ENCODE measurements at regions not wholly inside any gene's neighbourhood (a gene's known extent, or its start where the extent isn't known, plus 50 kb on each side); places are given as distances from the start of the nearest gene placed in this dataset.
A peak's percentile ranks its signal among the peaks of the same experiment; 100 is the strongest.

GRCh38 chr1:13901597-13901996, 201.6 kb downstream of the PRDM2 start:
- CTCF ChIA-PET (ENCODE audit: partially characterized antibody) = no interaction called here
- H3K27me3 Mint-ChIP-seq = peaks cover 9% of the 10 kb centered on the region in 2 donors
- Histone ChIP-seq H3K4me1 (ENCODE audit: insufficient read depth, low read length) (no peaks in the 10 kb centered on the region), H3K4me3 (ENCODE audit: low read length in 2 of 2) (no peak overlapping the region), H3K27ac (ENCODE audit: low read depth, low read length) (no peak overlapping the region), H3K27me3 (ENCODE audit: insufficient read depth, low read length) (no peaks in the 10 kb centered on the region), H3K36me3 (ENCODE audit: insufficient read depth, low read length) (no peaks in the 10 kb centered on the region), H3K9me3 (ENCODE audit: control insufficient read depth in 1 of 2, low read length in 2 of 2) (no peaks in the 10 kb centered on the region)
- intact Hi-C loops (cut with micrococcal nuclease) = no loop called here
- no peak overlapping the region for H3K4me3 Mint-ChIP-seq
- H3K4me1 Mint-ChIP-seq = no peaks in the 10 kb centered on the region
- peaks cover 0 to 7% (median under 1%) of the 10 kb centered on the region in 8 donors for H3K9me3 Mint-ChIP-seq
- no peaks in the 10 kb centered on the region for H3K36me3 Mint-ChIP-seq
- no peak overlapping the region for H3K27ac Mint-ChIP-seq
- DNase-seq = no peak
- POLR2A ChIA-PET (ENCODE audit: partially characterized antibody) = no interaction called here

- no peak overlapping the region for H3K27ac Mint-ChIP-seq
These were observed 208.1 kb downstream of the PRDM2 start for GRCh38 chr1:13908128-13908527.

GRCh38 chr1:13911697-13912619, 212.0 kb downstream of the PRDM2 start:
- no peaks in the 10 kb centered on the region for H3K4me1 Mint-ChIP-seq
- peaks cover 11 to 16% of the 10 kb centered on the region in 2 donors for H3K27me3 Mint-ChIP-seq
- Histone ChIP-seq H3K27me3 (ENCODE audit: insufficient read depth, low read length) (no peaks in the 10 kb centered on the region), H3K4me3 (ENCODE audit: low read length in 2 of 2) (no peak overlapping the region), H3K4me1 (ENCODE audit: insufficient read depth, low read length) (no peaks in the 10 kb centered on the region), H3K9me3 (ENCODE audit: control insufficient read depth in 1 of 2, low read length in 2 of 2) (no peaks in the 10 kb centered on the region), H3K36me3 (ENCODE audit: insufficient read depth, low read length) (no peaks in the 10 kb centered on the region), H3K27ac (ENCODE audit: low read depth, low read length) (no peak overlapping the region)
- H3K36me3 Mint-ChIP-seq = no peaks in the 10 kb centered on the region
- intact Hi-C loops (cut with micrococcal nuclease) = no loop called here
- H3K4me3 Mint-ChIP-seq = no peak overlapping the region
- no peak for DNase-seq
- no peaks in the 10 kb centered on the region for H3K9me3 Mint-ChIP-seq
- H3K27ac Mint-ChIP-seq = no peak overlapping the region
- POLR2A ChIA-PET (ENCODE audit: partially characterized antibody) = no interaction called here
- CTCF ChIA-PET (ENCODE audit: partially characterized antibody) = no interaction called here

More at GRCh38 chr1:13908128-13908527, 208.1 kb downstream of the PRDM2 start:
- Mint-ChIP-seq H3K9me3 (peaks cover 0 to 7% (median under 1%) of the 10 kb centered on the region in 8 donors), H3K4me1 (no peaks in the 10 kb centered on the region), H3K27me3 (peaks cover 7 to 8% of the 10 kb centered on the region in 2 donors), H3K36me3 (no peaks in the 10 kb centered on the region), H3K4me3 (no peak overlapping the region)
- H3K4me1 ChIP-seq (ENCODE audit: insufficient read depth, low read length) = no peaks in the 10 kb centered on the region
- no peaks in the 10 kb centered on the region for H3K27me3 ChIP-seq (ENCODE audit: insufficient read depth, low read length)
- no peaks in the 10 kb centered on the region for H3K36me3 ChIP-seq (ENCODE audit: insufficient read depth, low read length)
- no peak for DNase-seq
- no peak overlapping the region for H3K27ac ChIP-seq (ENCODE audit: low read depth, low read length)
- no peak overlapping the region for H3K4me3 ChIP-seq (ENCODE audit: low read length in 2 of 2)
- POLR2A ChIA-PET (ENCODE audit: partially characterized antibody) = no interaction called here
- intact Hi-C loops (cut with micrococcal nuclease) = no loop called here
- CTCF ChIA-PET (ENCODE audit: partially characterized antibody) = no interaction called here
- H3K9me3 ChIP-seq (ENCODE audit: control insufficient read depth in 1 of 2, low read length in 2 of 2) = no peaks in the 10 kb centered on the region

GRCh38 chr1:13913396-13913795, 213.4 kb downstream of the PRDM2 start:
- DNase-seq = no peak

GRCh38 chr1:13916530-13916929, 216.5 kb downstream of the PRDM2 start:
- no peak overlapping the region for H3K4me3 ChIP-seq (ENCODE audit: low read length in 2 of 2)
- H3K27me3 ChIP-seq (ENCODE audit: insufficient read depth, low read length) = no peaks in the 10 kb centered on the region
- H3K36me3 ChIP-seq (ENCODE audit: insufficient read depth, low read length) = no peaks in the 10 kb centered on the region
- no peak overlapping the region for H3K27ac ChIP-seq (ENCODE audit: low read depth, low read length)
- DNase-seq = no peak
- intact Hi-C loops (cut with micrococcal nuclease) = no loop called here
- ChIA-PET POLR2A (ENCODE audit: partially characterized antibody) (no interaction called here), CTCF (ENCODE audit: partially characterized antibody) (interaction anchor here (0.9 kb wide), 1 partner anchor 7 kb away, joined by 3 read pairs; no protein-coding TSS in a partner anchor)
- H3K27ac Mint-ChIP-seq = no peak overlapping the region
- H3K4me1 ChIP-seq (ENCODE audit: insufficient read depth, low read length) = no peaks in the 10 kb centered on the region
- peaks cover 0 to 8% (median 0%) of the 10 kb centered on the region in 8 donors for H3K9me3 Mint-ChIP-seq
- no peaks in the 10 kb centered on the region for H3K9me3 ChIP-seq (ENCODE audit: control insufficient read depth in 1 of 2, low read length in 2 of 2)
- peaks cover 9 to 22% of the 10 kb centered on the region in 2 donors for H3K27me3 Mint-ChIP-seq
- H3K36me3 Mint-ChIP-seq = peaks cover 0 to 3% of the 10 kb centered on the region in 2 donors
- H3K4me3 Mint-ChIP-seq = peak overlapping the region in 1 of 8 donors; percentile 52
- H3K4me1 Mint-ChIP-seq = no peaks in the 10 kb centered on the region

More at GRCh38 chr1:13913396-13913795, 213.4 kb downstream of the PRDM2 start:
- Mint-ChIP-seq H3K27ac (no peak overlapping the region), H3K4me3 (no peak overlapping the region), H3K36me3 (no peaks in the 10 kb centered on the region), H3K9me3 (no peaks in the 10 kb centered on the region), H3K27me3 (peaks cover 11 to 14% of the 10 kb centered on the region in 2 donors), H3K4me1 (no peaks in the 10 kb centered on the region)
- intact Hi-C loops (cut with micrococcal nuclease) = no loop called here
- H3K27me3 ChIP-seq (ENCODE audit: insufficient read depth, low read length) = no peaks in the 10 kb centered on the region
- no peaks in the 10 kb centered on the region for H3K36me3 ChIP-seq (ENCODE audit: insufficient read depth, low read length)
- ChIA-PET POLR2A (ENCODE audit: partially characterized antibody) (no interaction called here), CTCF (ENCODE audit: partially characterized antibody) (no interaction called here)
- H3K4me1 ChIP-seq (ENCODE audit: insufficient read depth, low read length) = no peaks in the 10 kb centered on the region
- no peaks in the 10 kb centered on the region for H3K9me3 ChIP-seq (ENCODE audit: control insufficient read depth in 1 of 2, low read length in 2 of 2)
- no peak overlapping the region for H3K27ac ChIP-seq (ENCODE audit: low read depth, low read length)
- no peak overlapping the region for H3K4me3 ChIP-seq (ENCODE audit: low read length in 2 of 2)

GRCh38 chr1:13917607-13918006, 217.6 kb downstream of the PRDM2 start:
- CTCF ChIA-PET (ENCODE audit: partially characterized antibody) = interaction anchor here (0.9 kb wide), 1 partner anchor 9 kb away, joined by 3 read pairs; no protein-coding TSS in a partner anchor
- no peaks in the 10 kb centered on the region for H3K4me1 Mint-ChIP-seq
- H3K9me3 Mint-ChIP-seq = peaks cover 0 to 8% (median 0%) of the 10 kb centered on the region in 8 donors
- no peak overlapping the region for H3K4me3 Mint-ChIP-seq
- DNase-seq = no peak
- no peak overlapping the region for H3K27ac Mint-ChIP-seq
- Histone ChIP-seq H3K4me3 (ENCODE audit: low read length in 2 of 2) (no peak overlapping the region), H3K36me3 (ENCODE audit: insufficient read depth, low read length) (no peaks in the 10 kb centered on the region), H3K27ac (ENCODE audit: low read depth, low read length) (no peak overlapping the region), H3K27me3 (ENCODE audit: insufficient read depth, low read length) (no peaks in the 10 kb centered on the region), H3K4me1 (ENCODE audit: insufficient read depth, low read length) (no peaks in the 10 kb centered on the region), H3K9me3 (ENCODE audit: control insufficient read depth in 1 of 2, low read length in 2 of 2) (no peaks in the 10 kb centered on the region)
- peaks cover 11 to 19% of the 10 kb centered on the region in 2 donors for H3K27me3 Mint-ChIP-seq
- POLR2A ChIA-PET (ENCODE audit: partially characterized antibody) = no interaction called here
- peaks cover 0 to 3% of the 10 kb centered on the region in 2 donors for H3K36me3 Mint-ChIP-seq
- intact Hi-C loops (cut with micrococcal nuclease) = no loop called here

- Histone ChIP-seq H3K27ac (ENCODE audit: low read depth, low read length) (no peak overlapping the region), H3K9me3 (ENCODE audit: control insufficient read depth in 1 of 2, low read length in 2 of 2) (no peaks in the 10 kb centered on the region), H3K4me1 (ENCODE audit: insufficient read depth, low read length) (no peaks in the 10 kb centered on the region), H3K27me3 (ENCODE audit: insufficient read depth, low read length) (no peaks in the 10 kb centered on the region), H3K36me3 (ENCODE audit: insufficient read depth, low read length) (no peaks in the 10 kb centered on the region), H3K4me3 (ENCODE audit: low read length in 2 of 2) (no peak overlapping the region)
- ChIA-PET POLR2A (ENCODE audit: partially characterized antibody) (no interaction called here), CTCF (ENCODE audit: partially characterized antibody) (no interaction called here)
- Mint-ChIP-seq H3K9me3 (peaks cover 0 to 8% (median 0%) of the 10 kb centered on the region in 8 donors), H3K27ac (no peak overlapping the region), H3K4me3 (no peak overlapping the region), H3K36me3 (peaks cover 0 to 3% of the 10 kb centered on the region in 2 donors), H3K27me3 (peaks cover 12 to 18% of the 10 kb centered on the region in 2 donors), H3K4me1 (no peaks in the 10 kb centered on the region)
- intact Hi-C loops (cut with micrococcal nuclease) = no loop called here
- no peak for DNase-seq
These were observed 218.9 kb downstream of the PRDM2 start for GRCh38 chr1:13918862-13919261.
